Thoracic aorta (tissue), 2 donors: ENCODE measurements at regions not wholly inside any gene's neighbourhood (a gene's known extent, or its start where the extent isn't known, plus 50 kb on each side); places are given as distances from the start of the nearest gene placed in this dataset.

ENCODE experiments used
- ATAC-seq: fragments of 150-250 bp; one replicate; pipeline ENCODE4 v1.8.0; 2017; ENCODE audit warnings: low read depth; ENCODE audit not compliant: insufficient number of reproducible peaks, low FRiP score
- DNase-seq: peaks from one replicate; pipeline ENCODE4 v3.0.0-alpha.2; 2020; ENCODE audit warnings: low spot score
- H3K27ac ChIP-seq, 2 donors: fragments of 200-600 bp; sonication (generic); 1 replicate in 1 of 2; 2 replicates in 1 of 2; pipeline ENCODE4 v1.5.1; 2016; ENCODE audit warnings: mild to moderate bottlenecking in 2 of 2, moderate library complexity in 2 of 2
- H3K27me3 ChIP-seq: fragments of 200-600 bp; sonication (generic); replicated peaks from 2 replicates; pipeline ENCODE4 v1.6.0; 2016; ENCODE audit warnings: mild to moderate bottlenecking; ENCODE audit not compliant: insufficient read depth
- H3K36me3 ChIP-seq: fragments of 200-600 bp; sonication (generic); one replicate; pipeline ENCODE4 v1.5.1; 2016
- H3K4me1 ChIP-seq, 2 donors: fragments of 200-600 bp; sonication (generic); 1 replicate in 1 of 2; 2 replicates in 1 of 2; pipeline versions ENCODE4 v1.5.1 to v1.6.0; 2016; ENCODE audit warnings: low read depth in 2 of 2, mild to moderate bottlenecking in 1 of 2; ENCODE audit not compliant: control insufficient read depth in 1 of 2
- H3K4me3 ChIP-seq: fragments of 200-600 bp; sonication (generic); 2 replicates; pipeline ENCODE4 v1.5.1; 2016; ENCODE audit warnings: mild to moderate bottlenecking
- H3K9me3 ChIP-seq: fragments of 200-600 bp; sonication (generic); 2 replicates; pipeline ENCODE4 v1.5.1; 2016
- TF ChIP-seq, protein P1 (sequence below): fragments of 200-600 bp; sonication (generic); IDR thresholded peaks from one replicate; pipeline ENCODE4 v1.5.1; 2019; ENCODE audit warnings: antibody characterized with exemption

DNA sequence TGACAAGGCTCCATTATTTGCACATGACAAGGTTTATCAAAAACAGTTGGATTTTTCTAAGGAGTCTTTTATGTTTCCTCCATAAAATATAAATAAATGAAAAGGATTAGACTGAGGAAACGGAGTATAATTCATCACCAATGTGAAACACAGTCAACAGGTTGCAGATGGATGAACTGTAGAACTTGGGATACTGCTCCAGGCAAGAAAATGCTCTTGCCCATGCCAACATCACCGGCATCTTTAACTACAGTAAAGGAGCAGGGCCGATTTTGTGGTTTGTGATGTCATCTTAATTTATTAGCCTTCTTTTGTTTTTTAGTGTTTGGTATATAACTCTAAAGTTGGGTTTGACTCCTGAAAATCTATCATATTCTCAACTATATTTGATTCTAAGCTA lies 577.3 kb downstream of the EPHA4 start:
- ATAC-seq = no peak

DNA sequence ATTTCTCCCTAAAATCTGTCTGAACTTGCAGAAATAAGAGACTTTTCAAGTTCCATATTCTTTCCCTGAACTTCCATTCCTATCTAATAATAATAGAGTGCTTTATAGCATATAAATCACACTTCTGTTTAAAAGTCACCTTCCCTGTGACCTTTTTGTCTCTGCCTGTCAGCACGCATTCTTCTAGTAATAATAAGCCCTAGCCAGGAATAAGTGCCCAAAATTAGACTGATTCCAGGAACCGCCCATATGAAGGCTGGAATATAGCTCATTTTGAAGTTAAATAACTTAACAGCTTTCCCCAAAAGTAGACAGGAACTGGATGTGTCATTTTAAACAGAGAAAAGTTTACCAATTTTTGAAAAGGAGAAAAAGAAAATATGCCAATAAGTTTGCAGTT lies 576.5 kb downstream of the EPHA4 start:
- H3K27ac ChIP-seq = no peak overlapping the region
- H3K27me3 ChIP-seq = no peaks in the 10 kb centered on the region
- no peaks in the 10 kb centered on the region for H3K9me3 ChIP-seq
- TF ChIP-seq, protein P1, sequence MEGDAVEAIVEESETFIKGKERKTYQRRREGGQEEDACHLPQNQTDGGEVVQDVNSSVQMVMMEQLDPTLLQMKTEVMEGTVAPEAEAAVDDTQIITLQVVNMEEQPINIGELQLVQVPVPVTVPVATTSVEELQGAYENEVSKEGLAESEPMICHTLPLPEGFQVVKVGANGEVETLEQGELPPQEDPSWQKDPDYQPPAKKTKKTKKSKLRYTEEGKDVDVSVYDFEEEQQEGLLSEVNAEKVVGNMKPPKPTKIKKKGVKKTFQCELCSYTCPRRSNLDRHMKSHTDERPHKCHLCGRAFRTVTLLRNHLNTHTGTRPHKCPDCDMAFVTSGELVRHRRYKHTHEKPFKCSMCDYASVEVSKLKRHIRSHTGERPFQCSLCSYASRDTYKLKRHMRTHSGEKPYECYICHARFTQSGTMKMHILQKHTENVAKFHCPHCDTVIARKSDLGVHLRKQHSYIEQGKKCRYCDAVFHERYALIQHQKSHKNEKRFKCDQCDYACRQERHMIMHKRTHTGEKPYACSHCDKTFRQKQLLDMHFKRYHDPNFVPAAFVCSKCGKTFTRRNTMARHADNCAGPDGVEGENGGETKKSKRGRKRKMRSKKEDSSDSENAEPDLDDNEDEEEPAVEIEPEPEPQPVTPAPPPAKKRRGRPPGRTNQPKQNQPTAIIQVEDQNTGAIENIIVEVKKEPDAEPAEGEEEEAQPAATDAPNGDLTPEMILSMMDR = no peak
- no peak overlapping the region for H3K4me3 ChIP-seq
- peaks cover 0 to 14% of the 10 kb centered on the region in 2 donors for H3K4me1 ChIP-seq
- DNase-seq = no peak
- no peak for ATAC-seq
- H3K36me3 ChIP-seq = no peaks in the 10 kb centered on the region

More for the DNA sequence above, 577.3 kb downstream of the EPHA4 start:
- no peak overlapping the region for H3K4me3 ChIP-seq
- TF ChIP-seq, protein P1 = no peak
- no peaks in the 10 kb centered on the region for H3K9me3 ChIP-seq
- H3K4me1 ChIP-seq = peaks cover 0 to 14% of the 10 kb centered on the region in 2 donors
- no peaks in the 10 kb centered on the region for H3K36me3 ChIP-seq
- H3K27ac ChIP-seq = no peak overlapping the region
- DNase-seq = no peak
- no peaks in the 10 kb centered on the region for H3K27me3 ChIP-seq

DNA sequence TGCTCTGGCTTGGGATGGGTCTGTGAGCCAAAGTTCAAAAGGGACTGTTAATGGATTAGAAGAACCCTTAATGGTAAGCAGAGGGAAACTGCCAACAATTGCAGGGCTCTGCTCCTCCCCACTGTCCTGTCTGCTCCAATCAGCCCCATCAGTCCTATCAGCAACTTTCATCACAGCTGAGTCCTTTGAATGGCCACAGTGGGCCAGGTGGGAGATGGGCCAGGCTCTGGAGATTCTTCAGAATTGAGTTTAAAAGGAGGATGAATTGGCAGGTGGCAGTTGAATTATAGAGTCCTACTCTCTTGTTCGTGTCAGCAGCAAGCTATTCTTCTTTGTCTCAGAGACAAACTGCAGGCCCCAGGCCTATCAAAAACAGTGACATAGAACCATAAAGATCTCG lies 573.9 kb downstream of the EPHA4 start:
- no peaks in the 10 kb centered on the region for H3K27me3 ChIP-seq
- DNase-seq (no peak), ATAC-seq (no peak)
- TF ChIP-seq, protein P1 = no peak
- no peaks in the 10 kb centered on the region for H3K9me3 ChIP-seq
- H3K27ac ChIP-seq = no peak overlapping the region
- no peaks in the 10 kb centered on the region for H3K36me3 ChIP-seq
- no peak overlapping the region for H3K4me3 ChIP-seq
- peaks cover 0 to 14% of the 10 kb centered on the region in 2 donors for H3K4me1 ChIP-seq

- H3K36me3 ChIP-seq = no peaks in the 10 kb centered on the region
- peaks cover 0 to 14% of the 10 kb centered on the region in 2 donors for H3K4me1 ChIP-seq
- TF ChIP-seq, protein P1 = no peak
- no peak overlapping the region for H3K4me3 ChIP-seq
- ATAC-seq = no peak
- DNase-seq = no peak
- H3K27me3 ChIP-seq = no peaks in the 10 kb centered on the region
- H3K9me3 ChIP-seq = no peaks in the 10 kb centered on the region
- no peak overlapping the region for H3K27ac ChIP-seq
Observed at GRCh38 chr2:220999356-220999755, 572.7 kb downstream of the EPHA4 start.

- TF ChIP-seq, protein P1 = no peak
- ATAC-seq = no peak
- H3K27ac ChIP-seq = no peak overlapping the region
- H3K36me3 ChIP-seq = no peaks in the 10 kb centered on the region
- no peaks in the 10 kb centered on the region for H3K4me1 ChIP-seq
- H3K27me3 ChIP-seq = no peaks in the 10 kb centered on the region
- DNase-seq = no peak
- H3K4me3 ChIP-seq = no peak overlapping the region
- H3K9me3 ChIP-seq = no peaks in the 10 kb centered on the region
Observed at GRCh38 chr2:221001381-221001801, 570.7 kb downstream of the EPHA4 start.
